ENCODE measurements at regions not wholly inside any gene's neighbourhood (a gene's known extent, or its start where the extent isn't known, plus 50 kb on each side); places are given as distances from the start of the nearest gene placed in this dataset.
A peak's percentile ranks its signal among the peaks of the same experiment; 100 is the strongest.

DNA sequence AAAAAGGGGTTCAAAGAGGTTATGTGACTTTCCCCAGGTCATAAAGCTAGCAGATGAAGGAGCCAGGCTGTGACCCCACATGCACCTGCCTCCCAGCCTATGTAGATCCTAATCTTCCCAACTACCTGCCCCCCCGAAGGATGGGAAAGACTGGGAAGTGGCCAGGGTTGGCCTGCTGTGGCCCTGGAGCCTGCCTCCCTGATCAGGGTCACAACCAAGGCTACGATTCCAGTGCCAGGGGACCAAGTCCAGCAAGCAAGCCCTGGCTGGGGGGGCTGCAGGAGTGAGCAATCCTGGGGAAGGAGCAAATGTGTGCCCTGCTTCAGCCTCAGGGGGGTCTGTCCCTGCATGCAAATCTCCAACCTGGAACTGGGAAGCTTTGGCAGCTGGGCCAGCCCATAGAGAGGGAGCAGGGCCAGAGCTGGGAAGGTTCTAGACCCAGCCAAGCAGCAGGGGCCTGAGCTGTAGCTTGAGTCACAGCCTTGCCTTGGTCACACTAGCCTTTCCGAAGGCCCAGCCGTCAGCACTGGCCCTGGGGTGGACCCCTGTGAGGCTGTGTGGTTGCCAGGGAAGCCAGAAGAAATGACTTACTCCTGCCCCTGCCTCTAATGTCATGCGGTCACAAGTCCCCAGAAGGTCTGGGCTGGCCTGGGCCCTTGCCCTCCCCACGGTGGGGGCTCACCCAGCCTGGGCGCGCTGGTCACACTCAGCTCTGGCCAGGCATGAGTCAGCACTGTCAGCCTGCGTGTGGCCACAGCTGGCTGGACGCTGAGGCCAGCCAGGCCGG, 96.4 kb upstream of the ZMIZ1 start:
- TF ChIP-seq, protein P1, sequence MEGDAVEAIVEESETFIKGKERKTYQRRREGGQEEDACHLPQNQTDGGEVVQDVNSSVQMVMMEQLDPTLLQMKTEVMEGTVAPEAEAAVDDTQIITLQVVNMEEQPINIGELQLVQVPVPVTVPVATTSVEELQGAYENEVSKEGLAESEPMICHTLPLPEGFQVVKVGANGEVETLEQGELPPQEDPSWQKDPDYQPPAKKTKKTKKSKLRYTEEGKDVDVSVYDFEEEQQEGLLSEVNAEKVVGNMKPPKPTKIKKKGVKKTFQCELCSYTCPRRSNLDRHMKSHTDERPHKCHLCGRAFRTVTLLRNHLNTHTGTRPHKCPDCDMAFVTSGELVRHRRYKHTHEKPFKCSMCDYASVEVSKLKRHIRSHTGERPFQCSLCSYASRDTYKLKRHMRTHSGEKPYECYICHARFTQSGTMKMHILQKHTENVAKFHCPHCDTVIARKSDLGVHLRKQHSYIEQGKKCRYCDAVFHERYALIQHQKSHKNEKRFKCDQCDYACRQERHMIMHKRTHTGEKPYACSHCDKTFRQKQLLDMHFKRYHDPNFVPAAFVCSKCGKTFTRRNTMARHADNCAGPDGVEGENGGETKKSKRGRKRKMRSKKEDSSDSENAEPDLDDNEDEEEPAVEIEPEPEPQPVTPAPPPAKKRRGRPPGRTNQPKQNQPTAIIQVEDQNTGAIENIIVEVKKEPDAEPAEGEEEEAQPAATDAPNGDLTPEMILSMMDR (IDR thresholded peaks at IDR 0.05; ENCODE audit: insufficient read depth, low read depth, low read length, missing control alignments): no peak
- no peak for DNase-seq (ENCODE audit: low read depth)
- H3K4me3 ChIP-seq (ENCODE audit: low read depth, low read length): no peak overlapping the region

DNA sequence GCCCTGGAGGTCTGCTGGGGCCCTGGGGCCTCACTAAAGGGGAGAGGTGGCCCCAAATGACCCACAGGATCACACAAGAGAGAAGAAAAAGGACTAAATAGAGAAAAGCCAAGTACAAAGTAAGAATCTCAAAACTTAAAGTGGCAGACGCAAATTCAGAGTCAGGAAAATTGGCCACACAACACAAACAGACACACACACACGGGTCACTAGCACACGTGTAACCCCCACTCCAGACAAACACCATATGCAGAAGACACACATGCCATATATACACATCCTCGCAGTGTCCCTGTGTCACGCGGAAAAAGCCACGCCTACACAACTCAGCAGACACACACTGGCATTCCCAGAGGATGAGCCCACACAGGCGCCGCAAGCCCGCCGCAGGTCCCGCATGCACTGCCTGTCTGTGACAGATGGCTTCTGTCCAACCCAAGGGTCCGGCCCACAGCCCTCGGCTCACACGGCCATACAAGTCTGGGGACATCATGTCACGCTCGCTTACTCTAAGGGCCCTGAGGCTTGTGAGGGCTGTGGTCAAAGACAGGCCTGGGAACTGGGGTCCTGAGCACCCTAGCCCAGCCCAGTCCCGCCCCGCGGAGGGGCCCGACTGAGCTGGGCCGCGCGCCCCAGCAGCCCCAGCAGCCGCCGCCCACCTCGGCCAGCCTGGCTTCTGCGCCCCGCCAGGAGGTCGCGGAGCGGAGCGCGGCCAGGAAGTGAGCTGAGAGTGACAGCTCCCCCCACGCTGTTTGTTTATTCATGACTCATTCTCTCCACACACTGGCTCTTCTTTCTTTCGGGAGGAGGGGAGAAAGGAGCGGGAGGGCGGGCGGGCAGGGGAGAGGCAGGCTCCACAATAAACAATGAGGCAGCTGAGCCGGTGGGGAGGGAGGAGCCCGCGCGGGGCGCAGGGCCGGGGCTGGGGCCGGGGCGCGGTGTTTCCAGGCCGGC, 95.5 kb upstream of the ZMIZ1 start:
- TF ChIP-seq, protein P1 (IDR thresholded peaks at IDR 0.05; ENCODE audit: insufficient read depth, low read depth, low read length, missing control alignments): no peak
- H3K4me3 ChIP-seq (ENCODE audit: low read depth, low read length): peak overlapping the region; percentile 59
- peak; percentile 80 for DNase-seq (ENCODE audit: low read depth)

DNA sequence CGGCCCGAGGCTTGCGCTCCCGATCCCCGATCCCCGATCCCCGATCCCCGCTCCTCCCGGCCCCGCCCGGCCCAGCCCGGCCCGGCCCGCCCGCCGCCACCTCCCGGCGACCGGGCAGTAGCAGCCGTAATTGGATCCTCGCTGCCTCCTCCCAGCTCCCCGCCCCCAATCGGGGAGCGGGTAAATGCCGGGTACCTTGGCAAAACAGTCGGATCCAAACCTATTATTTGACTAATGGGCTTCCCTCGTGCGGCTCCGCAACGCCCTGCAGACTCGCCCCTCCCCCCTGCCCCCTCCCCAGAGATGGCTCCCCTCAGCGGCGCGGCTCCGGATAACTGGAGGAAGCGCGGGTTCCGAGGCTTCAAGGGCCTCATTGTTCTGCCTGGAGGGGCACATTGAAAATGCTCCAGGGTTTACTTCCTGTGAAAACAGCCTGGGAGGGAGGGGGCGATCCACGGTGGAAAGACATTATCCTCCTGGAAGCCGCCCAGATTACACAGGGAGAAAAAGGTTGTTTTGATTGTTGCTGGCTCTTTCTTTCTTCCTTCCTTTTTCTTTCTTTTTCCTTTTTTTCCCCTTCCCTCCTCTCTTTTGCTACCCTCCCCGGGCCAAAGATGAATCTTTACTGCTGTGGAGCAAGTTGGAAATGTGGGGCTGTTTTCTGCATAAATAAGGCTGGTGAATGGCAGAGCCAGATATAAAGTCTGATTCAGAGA, 94.7 kb upstream of the ZMIZ1 start:
- H3K4me3 ChIP-seq (ENCODE audit: low read depth, low read length): peak overlapping the region; percentile 59
- peak; percentile 24 for DNase-seq (ENCODE audit: low read depth)
- TF ChIP-seq, protein P1 (IDR thresholded peaks at IDR 0.05; ENCODE audit: insufficient read depth, low read depth, low read length, missing control alignments): no peak

DNA sequence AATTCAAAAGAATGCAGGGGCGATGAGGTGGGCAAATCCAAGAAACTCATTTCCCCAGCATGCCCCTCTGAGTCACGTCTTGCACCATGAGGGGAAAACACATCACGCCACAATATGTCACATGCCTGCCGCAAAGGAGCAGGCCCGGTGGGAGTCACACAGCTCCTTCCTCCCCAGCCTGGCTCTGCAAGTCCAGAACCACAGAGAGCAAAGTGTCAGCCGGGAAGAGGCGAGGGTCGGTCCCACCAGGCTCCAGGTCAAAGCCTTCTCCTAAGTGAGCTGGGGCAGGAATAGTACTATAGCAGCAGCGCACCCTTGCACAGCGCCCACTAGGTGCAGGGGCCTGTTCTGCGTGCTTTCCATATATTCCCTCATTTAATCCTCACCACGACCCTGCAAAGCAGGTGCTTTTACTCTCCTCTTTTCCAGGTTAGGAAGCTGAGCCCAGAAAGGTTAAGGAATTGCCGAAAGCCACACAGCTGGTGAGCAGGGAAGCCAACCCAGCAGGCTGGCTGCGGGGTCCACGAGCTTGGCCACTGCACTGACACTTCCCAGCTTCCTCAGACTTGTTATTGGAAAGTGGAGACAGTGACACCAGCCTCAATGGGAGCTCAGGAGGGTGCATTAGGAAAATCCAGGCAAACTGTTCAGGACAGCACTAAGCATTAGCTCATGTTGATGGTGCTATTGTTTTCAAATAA, 94.0 kb upstream of the ZMIZ1 start:
- TF ChIP-seq, protein P1 (IDR thresholded peaks at IDR 0.05; ENCODE audit: insufficient read depth, low read depth, low read length, missing control alignments): peak; percentile 65
- no peak overlapping the region for H3K4me3 ChIP-seq (ENCODE audit: low read depth, low read length)

DNA sequence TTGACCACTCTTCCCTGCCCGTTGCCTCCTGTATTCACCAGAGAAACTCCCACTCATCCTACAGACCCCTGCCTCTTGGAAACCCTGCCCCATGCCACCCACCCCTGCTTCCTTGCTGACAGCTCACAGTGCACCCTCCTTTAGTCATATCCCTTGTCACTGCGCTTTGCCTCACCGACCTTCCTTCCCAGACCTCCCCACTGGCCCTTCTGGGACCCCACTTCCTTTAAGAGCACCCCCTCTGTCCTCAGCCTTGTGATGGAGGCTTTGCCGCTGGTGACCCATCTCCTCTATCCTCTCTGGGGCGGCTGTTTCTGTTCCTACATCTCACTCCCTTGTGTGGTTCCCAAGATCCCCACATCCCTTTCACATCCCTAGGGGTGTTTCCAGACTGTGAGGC, 92.8 kb upstream of the ZMIZ1 start:
- no peak overlapping the region for H3K4me3 ChIP-seq (ENCODE audit: low read depth, low read length)
- no peak for DNase-seq (ENCODE audit: low read depth)
- TF ChIP-seq, protein P1 (IDR thresholded peaks at IDR 0.05; ENCODE audit: insufficient read depth, low read depth, low read length, missing control alignments): no peak

More for the DNA sequence above, 94.0 kb upstream of the ZMIZ1 start:
- peak; percentile 28 for DNase-seq (ENCODE audit: low read depth)

Measured in GM12865 (cell line).